PC-9 (cell line): ENCODE measurements at regions not wholly inside any gene's neighbourhood (a gene's known extent, or its start where the extent isn't known, plus 50 kb on each side); places are given as distances from the start of the nearest gene placed in this dataset.
A peak's percentile ranks its signal among the peaks of the same experiment; 100 is the strongest.

Experiments
- BruUV-seq: library from RNA; stranded (reverse); fragments of 400-500 nt; replicated peaks from 2 replicates; lab custom pipeline; 2021; lab: Mats Ljungman, UMichigan
- CTCF ChIA-PET: fragments of 300-600 bp; sonication (Branson Sonifier 250); formaldehyde crosslinking; loops from one replicate; lab custom pipeline; 2022; ENCODE audit warnings: antibody characterized with exemption; lab: Charles Lee
- POLR2A ChIA-PET: fragments of 300-600 bp; sonication (Branson Sonifier 250); formaldehyde crosslinking; loops from one replicate; lab custom pipeline; 2022; ENCODE audit warnings: antibody characterized with exemption; ENCODE audit not compliant: unreplicated experiment; lab: Charles Lee
- DNase-seq, 2 experiments: peaks; one replicate each; pipeline versions ENCODE4 v3.0.0 to v3.0.0-alpha.2; 2015 to 2022; ENCODE audit warnings: mixed read lengths in 1 of 2
- H2AFZ ChIP-seq: fragments of 200-600 bp; sonication (generic); 2 replicates; pipeline ENCODE4 v1.8.1; 2017; ENCODE audit warnings: antibody characterized with exemption
- H3F3A ChIP-seq: fragments of 200-600 bp; sonication (generic); 2 replicates; pipeline ENCODE4 v1.8.1; 2017; ENCODE audit warnings: antibody characterized with exemption, mild to moderate bottlenecking, low read depth; ENCODE audit not compliant: insufficient read depth
- H3K27ac ChIP-seq: fragments of 200-600 bp; sonication (generic); 2 replicates; pipeline ENCODE4 v1.6.1; 2016; ENCODE audit warnings: mixed run types
- H3K27me3 ChIP-seq: fragments of 200-600 bp; sonication (generic); 2 replicates; pipeline ENCODE4 v1.6.1; 2016; ENCODE audit warnings: low read depth, mixed run types; ENCODE audit not compliant: insufficient read depth
- H3K36me3 ChIP-seq: fragments of 200-600 bp; sonication (generic); 2 replicates; pipeline ENCODE4 v1.6.1; 2016; ENCODE audit warnings: low read depth, mixed run types
- H3K4me1 ChIP-seq: fragments of 200-600 bp; sonication (generic); replicated peaks from 2 replicates; pipeline ENCODE4 v1.6.1; 2016; ENCODE audit warnings: mixed run types; ENCODE audit not compliant: insufficient read depth
- H3K4me2 ChIP-seq: fragments of 200-600 bp; sonication (generic); 2 replicates; pipeline ENCODE4 v1.6.1; 2017; ENCODE audit warnings: mixed run types
- H3K4me3 ChIP-seq: fragments of 200-600 bp; sonication (generic); 2 replicates; pipeline ENCODE4 v1.6.1; 2016; ENCODE audit warnings: mixed run types
- H3K79me2 ChIP-seq: fragments of 200-600 bp; sonication (generic); 2 replicates; pipeline ENCODE4 v1.6.1; 2017; ENCODE audit warnings: low read depth, mixed run types
- H3K9me2 ChIP-seq: fragments of 200-600 bp; sonication (generic); 2 replicates; pipeline ENCODE4 v1.8.1; 2017; ENCODE audit warnings: mild to moderate bottlenecking; ENCODE audit not compliant: insufficient read depth
- H3K9me3 ChIP-seq: fragments of 200-600 bp; sonication (generic); 2 replicates; pipeline ENCODE4 v1.8.1; 2016; ENCODE audit warnings: low read depth; ENCODE audit not compliant: insufficient read depth
- H4K20me1 ChIP-seq: fragments of 200-600 bp; sonication (generic); 2 replicates; pipeline ENCODE4 v1.8.1; 2017; ENCODE audit not compliant: insufficient read depth
- EZH2 ChIP-seq: fragments of 200-600 bp; sonication (generic); IDR thresholded peaks from 2 replicates; pipeline ENCODE4 v1.8.0; 2017; ENCODE audit warnings: antibody characterized with exemption, low read depth
- intact Hi-C: fragments of 100-400 bp; cut with micrococcal nuclease; formaldehyde crosslinking; loops from one replicate; pipeline ENCODE4 v1.10.0; 2022; ENCODE audit not compliant: unreplicated experiment
- TF ChIP-seq, protein P1 (sequence below): fragments of 200-600 bp; sonication (generic); conservative IDR thresholded peaks from 2 replicates; pipeline ENCODE4 v1.6.1; 2017; ENCODE audit warnings: mixed run types, antibody characterized with exemption, mild to moderate bottlenecking, moderate library complexity

DNA sequence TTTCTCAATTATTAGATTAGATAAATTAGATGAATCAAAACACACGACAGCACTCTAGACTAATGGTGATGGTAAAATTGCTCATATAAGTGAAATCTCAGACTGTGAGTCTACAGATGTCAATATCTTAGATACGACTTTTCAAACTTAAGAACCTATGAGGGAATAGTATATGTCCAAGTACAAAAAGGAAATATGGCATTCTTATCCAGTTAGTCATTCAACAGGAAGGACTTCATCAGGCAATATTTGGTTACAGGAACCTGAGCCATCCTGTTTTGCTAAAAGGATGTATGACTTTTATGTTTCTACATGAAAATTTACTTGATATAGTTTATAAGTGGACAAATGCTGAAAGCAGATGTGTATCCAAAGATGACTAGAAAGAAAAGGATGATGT lies 107.0 kb downstream of the CT47B1 start:
- H3K36me3 ChIP-seq = no peaks in the 10 kb centered on the region
- no peaks in the 10 kb centered on the region for H4K20me1 ChIP-seq
- no peak for TF ChIP-seq EZH2
- TF ChIP-seq, protein P1, sequence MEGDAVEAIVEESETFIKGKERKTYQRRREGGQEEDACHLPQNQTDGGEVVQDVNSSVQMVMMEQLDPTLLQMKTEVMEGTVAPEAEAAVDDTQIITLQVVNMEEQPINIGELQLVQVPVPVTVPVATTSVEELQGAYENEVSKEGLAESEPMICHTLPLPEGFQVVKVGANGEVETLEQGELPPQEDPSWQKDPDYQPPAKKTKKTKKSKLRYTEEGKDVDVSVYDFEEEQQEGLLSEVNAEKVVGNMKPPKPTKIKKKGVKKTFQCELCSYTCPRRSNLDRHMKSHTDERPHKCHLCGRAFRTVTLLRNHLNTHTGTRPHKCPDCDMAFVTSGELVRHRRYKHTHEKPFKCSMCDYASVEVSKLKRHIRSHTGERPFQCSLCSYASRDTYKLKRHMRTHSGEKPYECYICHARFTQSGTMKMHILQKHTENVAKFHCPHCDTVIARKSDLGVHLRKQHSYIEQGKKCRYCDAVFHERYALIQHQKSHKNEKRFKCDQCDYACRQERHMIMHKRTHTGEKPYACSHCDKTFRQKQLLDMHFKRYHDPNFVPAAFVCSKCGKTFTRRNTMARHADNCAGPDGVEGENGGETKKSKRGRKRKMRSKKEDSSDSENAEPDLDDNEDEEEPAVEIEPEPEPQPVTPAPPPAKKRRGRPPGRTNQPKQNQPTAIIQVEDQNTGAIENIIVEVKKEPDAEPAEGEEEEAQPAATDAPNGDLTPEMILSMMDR = no peak
- H3K4me2 ChIP-seq = 0 out of 2 replicates have a peak overlapping the region, but pooled peaks have one; percentile 26
- H3K27me3 ChIP-seq = no peaks in the 10 kb centered on the region
- no peak overlapping the region for H3K4me3 ChIP-seq
- intact Hi-C loops = no loop called here
- H3K9me2 ChIP-seq = no peaks in the 10 kb centered on the region
- no peaks in the 10 kb centered on the region for H3K79me2 ChIP-seq
- ChIA-PET POLR2A (no interaction called here), CTCF (no interaction called here)
- H3K27ac ChIP-seq = peak overlapping the region; percentile 82
- H3K4me1 ChIP-seq = peaks cover 43% of the 10 kb centered on the region
- BruUV-seq = no TSS peak
- no peaks in the 10 kb centered on the region; the same call in 1 of the 2 replicates for H3K9me3 ChIP-seq
- peak in 1 of 2 experiments; percentile 76 for DNase-seq
- no peak overlapping the region for H2AFZ ChIP-seq
- H3F3A ChIP-seq = peaks cover 20% of the 10 kb centered on the region

DNA sequence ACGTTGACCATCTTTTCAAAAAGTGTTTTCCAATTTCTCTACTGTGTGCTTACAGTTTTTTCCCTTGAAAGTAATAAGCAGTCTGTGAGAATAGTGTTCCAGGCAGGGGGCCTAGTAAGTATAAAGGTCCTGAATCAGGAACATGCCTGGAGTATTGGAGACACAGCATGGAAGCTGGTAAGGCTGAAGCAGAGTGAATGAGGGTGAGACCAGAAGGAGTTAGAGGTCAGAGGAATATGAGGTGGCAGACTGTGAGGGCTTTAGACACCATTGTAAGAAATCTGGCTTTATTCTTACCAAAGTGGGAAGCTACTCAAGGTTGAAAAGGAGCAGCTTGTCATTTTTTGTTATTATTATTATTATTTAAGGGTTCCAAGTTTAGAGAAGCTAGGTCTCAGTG lies 107.4 kb downstream of the CT47B1 start:
- no peaks in the 10 kb centered on the region; the same call in 1 of the 2 replicates for H3K9me3 ChIP-seq
- DNase-seq = no peak
- H3K79me2 ChIP-seq = no peaks in the 10 kb centered on the region
- TF ChIP-seq, protein P1 = no peak
- no peak for TF ChIP-seq EZH2
- no peaks in the 10 kb centered on the region for H3K36me3 ChIP-seq
- H3K4me3 ChIP-seq = no peak overlapping the region
- H3K4me2 ChIP-seq = peak overlapping the region; percentile 26
- no TSS peak for BruUV-seq
- peaks cover 47% of the 10 kb centered on the region for H3K4me1 ChIP-seq
- no peaks in the 10 kb centered on the region for H3K27me3 ChIP-seq
- POLR2A ChIA-PET = no interaction called here
- intact Hi-C loops = no loop called here
- H3F3A ChIP-seq = peaks cover 20% of the 10 kb centered on the region
- CTCF ChIA-PET = no interaction called here
- H2AFZ ChIP-seq = no peak overlapping the region
- H3K27ac ChIP-seq = peak overlapping the region; percentile 82
- H3K9me2 ChIP-seq = no peaks in the 10 kb centered on the region
- no peaks in the 10 kb centered on the region for H4K20me1 ChIP-seq

DNA sequence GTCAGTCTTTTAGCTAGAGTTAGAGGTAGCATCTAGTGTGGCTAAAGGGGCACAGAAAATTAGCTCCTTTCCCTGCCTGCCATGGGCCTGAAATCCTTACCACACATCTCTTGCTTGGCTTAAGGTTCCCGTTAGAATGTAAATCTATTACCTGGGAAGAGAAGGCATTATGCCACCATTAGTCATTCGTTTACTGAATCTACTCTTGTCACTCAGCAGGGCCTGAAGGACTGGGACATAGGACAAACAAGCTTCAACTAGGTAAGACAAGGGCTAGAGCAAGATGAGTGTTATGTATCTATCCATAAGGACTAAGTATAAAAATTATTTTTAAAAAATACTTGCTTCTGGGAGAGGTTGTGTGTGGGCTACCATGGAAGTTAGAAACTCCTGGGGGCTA lies 112.4 kb downstream of the CT47B1 start:
- ChIA-PET CTCF (no interaction called here), POLR2A (interaction anchor here (0.5 kb wide), 1 partner anchor 227 kb away, joined by 17 read pairs; no protein-coding TSS in a partner anchor)
- no peaks in the 10 kb centered on the region for H3K9me3 ChIP-seq
- intact Hi-C loops = no loop called here
- H3K79me2 ChIP-seq = no peaks in the 10 kb centered on the region
- no peaks in the 10 kb centered on the region for H4K20me1 ChIP-seq
- no peaks in the 10 kb centered on the region for H3K36me3 ChIP-seq
- peak overlapping the region; percentile 46; the same call in 1 of the 2 replicates for H2AFZ ChIP-seq
- H3K9me2 ChIP-seq = no peaks in the 10 kb centered on the region
- peak overlapping the region; percentile 71 for H3K27ac ChIP-seq
- peaks cover 12% of the 10 kb centered on the region for H3F3A ChIP-seq
- peak overlapping the region; percentile 46 for H3K4me2 ChIP-seq
- TF ChIP-seq, protein P1 = no peak
- no peak for TF ChIP-seq EZH2
- peaks cover 22% of the 10 kb centered on the region for H3K4me1 ChIP-seq
- H3K27me3 ChIP-seq = no peaks in the 10 kb centered on the region
- peak in 1 of 2 experiments; percentile 65 for DNase-seq
- BruUV-seq = no TSS peak
- H3K4me3 ChIP-seq = no peak overlapping the region
